Neural cell (in vitro differentiated cells): ENCODE measurements at regions not wholly inside any gene's neighbourhood (a gene's known extent, or its start where the extent isn't known, plus 50 kb on each side); places are given as distances from the start of the nearest gene placed in this dataset.

Experiments
- H2AFZ ChIP-seq: fragments of 200-600, 300-800 bp; sonication (generic), shearing (Covaris generic); 2 replicates; pipeline ENCODE4 v1.6.0; 2014; ENCODE audit warnings: low read depth, mild to moderate bottlenecking, antibody characterized with exemption, low read length, moderate library complexity
- H3F3A ChIP-seq: fragments of 200-600 bp; shearing (Covaris generic); 2 replicates; pipeline ENCODE4 v1.6.1; 2016; ENCODE audit warnings: mild to moderate bottlenecking, moderate library complexity, mixed read lengths, antibody characterized with exemption, low read length; ENCODE audit not compliant: insufficient read depth, poor library complexity, severe bottlenecking
- H3K27ac ChIP-seq: fragments of 200-600, 300-800 bp; sonication (generic), shearing (Covaris generic); 2 replicates; pipeline ENCODE4 v1.5.1; 2014; ENCODE audit warnings: mild to moderate bottlenecking, low read length, moderate library complexity
- H3K27me3 ChIP-seq: fragments of 300-800, 200-600 bp; sonication (generic), shearing (Covaris generic); 2 replicates; pipeline ENCODE4 v1.6.0; 2014; ENCODE audit warnings: mild to moderate bottlenecking, low read depth, low read length, moderate library complexity; ENCODE audit not compliant: insufficient read depth
- H3K36me3 ChIP-seq: fragments of 300-800, 200-600 bp; sonication (generic), shearing (Covaris generic); 2 replicates; pipeline ENCODE4 v1.5.1; 2014; ENCODE audit warnings: mild to moderate bottlenecking, antibody characterized with exemption, low read length, moderate library complexity; ENCODE audit not compliant: insufficient read depth
- H3K4me2 ChIP-seq: fragments of 300-800, 200-600 bp; sonication (generic), shearing (Covaris generic); 2 replicates; pipeline ENCODE4 v1.6.0; 2014; ENCODE audit warnings: mild to moderate bottlenecking, low read length
- H3K4me3 ChIP-seq: fragments of 300-800, 200-600 bp; sonication (generic), shearing (Covaris generic); 2 replicates; pipeline ENCODE4 v1.5.1; 2014; ENCODE audit warnings: mild to moderate bottlenecking, low read length, moderate library complexity
- H3K79me2 ChIP-seq: fragments of 200-600 bp; shearing (Covaris generic); replicated peaks from 2 replicates; pipeline ENCODE4 v1.6.0; 2014; ENCODE audit warnings: mild to moderate bottlenecking, low read length, moderate library complexity; ENCODE audit not compliant: insufficient read depth
- H3K9ac ChIP-seq: fragments of 300-800, 200-600 bp; sonication (generic), shearing (Covaris generic); 2 replicates; pipeline ENCODE4 v1.6.1; 2016; ENCODE audit warnings: mild to moderate bottlenecking, low read length, mixed read lengths
- H3K9me2 ChIP-seq: fragments of 200-600 bp; shearing (Covaris generic); 2 replicates; pipeline ENCODE4 v1.6.1; 2016; ENCODE audit warnings: mild to moderate bottlenecking, low read length, mixed read lengths; ENCODE audit not compliant: insufficient read depth
- H3K9me3 ChIP-seq: fragments of 200-600, 300-800 bp; sonication (generic), shearing (Covaris generic); 2 replicates; pipeline ENCODE4 v1.6.1; 2016; ENCODE audit warnings: mild to moderate bottlenecking, mixed run types, low read length, moderate library complexity, mixed read lengths
- H4K20me1 ChIP-seq: fragments of 200-600 bp; shearing (Covaris generic); 2 replicates; pipeline ENCODE4 v1.6.1; 2016; ENCODE audit warnings: mild to moderate bottlenecking, mixed run types; ENCODE audit not compliant: insufficient read depth
- EP300 ChIP-seq: fragments of 450-650 bp; conservative IDR thresholded peaks from 2 replicates; pipeline ENCODE4 v1.6.1; 2014; ENCODE audit warnings: antibody characterized with exemption, mild to moderate bottlenecking, moderate library complexity; ENCODE audit not compliant: poor library complexity, severe bottlenecking
- EZH2 ChIP-seq: fragments of 200-600, 300-800 bp; shearing (Covaris generic), sonication (generic); IDR thresholded peaks from 2 replicates; pipeline ENCODE4 v1.6.1; 2014; ENCODE audit warnings: antibody characterized with exemption, low read length, borderline replicate concordance, mild to moderate bottlenecking; ENCODE audit not compliant: insufficient read depth, poor library complexity, severe bottlenecking
- MXI1 ChIP-seq: fragments of 450-650 bp; conservative IDR thresholded peaks from 2 replicates; pipeline ENCODE4 v1.6.1; 2014; ENCODE audit warnings: antibody characterized with exemption, mild to moderate bottlenecking; ENCODE audit not compliant: poor library complexity, severe bottlenecking
- POLR2AphosphoS5 ChIP-seq: IDR thresholded peaks from 2 replicates; pipeline ENCODE4 v1.6.1; 2012
- RAD21 ChIP-seq: fragments of 450-650 bp; conservative IDR thresholded peaks from 2 replicates; pipeline ENCODE4 v1.6.1; 2014; ENCODE audit warnings: antibody characterized with exemption, mild to moderate bottlenecking, moderate library complexity
- SMC3 ChIP-seq: fragments of 450-650 bp; conservative IDR thresholded peaks from 2 replicates; pipeline ENCODE4 v1.6.1; 2014; ENCODE audit warnings: antibody characterized with exemption, mild to moderate bottlenecking, moderate library complexity; ENCODE audit not compliant: poor library complexity
- TAF1 ChIP-seq: IDR thresholded peaks from 2 replicates; pipeline ENCODE4 v1.6.1; 2012; ENCODE audit warnings: low read depth
- TF ChIP-seq, protein P1 (sequence below): fragments of 450-650 bp; IDR thresholded peaks from 2 replicates; pipeline ENCODE4 v1.5.1; 2014; ENCODE audit warnings: antibody characterized with exemption, mild to moderate bottlenecking, moderate library complexity; ENCODE audit not compliant: poor library complexity, severe bottlenecking
- TF ChIP-seq, protein P2 (sequence below): IDR thresholded peaks from 2 replicates; pipeline ENCODE4 v1.6.1; 2012; ENCODE audit warnings: borderline replicate concordance

GRCh38 chr21:18148401-18148800, 96.2 kb upstream of the CHODL start:
- no peak overlapping the region for H3K9ac ChIP-seq
- TF ChIP-seq POLR2AphosphoS5, result no peak
- TF ChIP-seq EZH2, result no peak
- TF ChIP-seq RAD21, result no peak
- no peak for TF ChIP-seq SMC3
- no peak for TF ChIP-seq TAF1
- no peak for TF ChIP-seq EP300
- no peak for TF ChIP-seq MXI1
- TF ChIP-seq, protein P1, sequence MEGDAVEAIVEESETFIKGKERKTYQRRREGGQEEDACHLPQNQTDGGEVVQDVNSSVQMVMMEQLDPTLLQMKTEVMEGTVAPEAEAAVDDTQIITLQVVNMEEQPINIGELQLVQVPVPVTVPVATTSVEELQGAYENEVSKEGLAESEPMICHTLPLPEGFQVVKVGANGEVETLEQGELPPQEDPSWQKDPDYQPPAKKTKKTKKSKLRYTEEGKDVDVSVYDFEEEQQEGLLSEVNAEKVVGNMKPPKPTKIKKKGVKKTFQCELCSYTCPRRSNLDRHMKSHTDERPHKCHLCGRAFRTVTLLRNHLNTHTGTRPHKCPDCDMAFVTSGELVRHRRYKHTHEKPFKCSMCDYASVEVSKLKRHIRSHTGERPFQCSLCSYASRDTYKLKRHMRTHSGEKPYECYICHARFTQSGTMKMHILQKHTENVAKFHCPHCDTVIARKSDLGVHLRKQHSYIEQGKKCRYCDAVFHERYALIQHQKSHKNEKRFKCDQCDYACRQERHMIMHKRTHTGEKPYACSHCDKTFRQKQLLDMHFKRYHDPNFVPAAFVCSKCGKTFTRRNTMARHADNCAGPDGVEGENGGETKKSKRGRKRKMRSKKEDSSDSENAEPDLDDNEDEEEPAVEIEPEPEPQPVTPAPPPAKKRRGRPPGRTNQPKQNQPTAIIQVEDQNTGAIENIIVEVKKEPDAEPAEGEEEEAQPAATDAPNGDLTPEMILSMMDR, result no peak
- TF ChIP-seq, protein P2, sequence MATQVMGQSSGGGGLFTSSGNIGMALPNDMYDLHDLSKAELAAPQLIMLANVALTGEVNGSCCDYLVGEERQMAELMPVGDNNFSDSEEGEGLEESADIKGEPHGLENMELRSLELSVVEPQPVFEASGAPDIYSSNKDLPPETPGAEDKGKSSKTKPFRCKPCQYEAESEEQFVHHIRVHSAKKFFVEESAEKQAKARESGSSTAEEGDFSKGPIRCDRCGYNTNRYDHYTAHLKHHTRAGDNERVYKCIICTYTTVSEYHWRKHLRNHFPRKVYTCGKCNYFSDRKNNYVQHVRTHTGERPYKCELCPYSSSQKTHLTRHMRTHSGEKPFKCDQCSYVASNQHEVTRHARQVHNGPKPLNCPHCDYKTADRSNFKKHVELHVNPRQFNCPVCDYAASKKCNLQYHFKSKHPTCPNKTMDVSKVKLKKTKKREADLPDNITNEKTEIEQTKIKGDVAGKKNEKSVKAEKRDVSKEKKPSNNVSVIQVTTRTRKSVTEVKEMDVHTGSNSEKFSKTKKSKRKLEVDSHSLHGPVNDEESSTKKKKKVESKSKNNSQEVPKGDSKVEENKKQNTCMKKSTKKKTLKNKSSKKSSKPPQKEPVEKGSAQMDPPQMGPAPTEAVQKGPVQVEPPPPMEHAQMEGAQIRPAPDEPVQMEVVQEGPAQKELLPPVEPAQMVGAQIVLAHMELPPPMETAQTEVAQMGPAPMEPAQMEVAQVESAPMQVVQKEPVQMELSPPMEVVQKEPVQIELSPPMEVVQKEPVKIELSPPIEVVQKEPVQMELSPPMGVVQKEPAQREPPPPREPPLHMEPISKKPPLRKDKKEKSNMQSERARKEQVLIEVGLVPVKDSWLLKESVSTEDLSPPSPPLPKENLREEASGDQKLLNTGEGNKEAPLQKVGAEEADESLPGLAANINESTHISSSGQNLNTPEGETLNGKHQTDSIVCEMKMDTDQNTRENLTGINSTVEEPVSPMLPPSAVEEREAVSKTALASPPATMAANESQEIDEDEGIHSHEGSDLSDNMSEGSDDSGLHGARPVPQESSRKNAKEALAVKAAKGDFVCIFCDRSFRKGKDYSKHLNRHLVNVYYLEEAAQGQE, result no peak
- no peaks in the 10 kb centered on the region for H4K20me1 ChIP-seq
- H3K36me3 ChIP-seq, result no peaks in the 10 kb centered on the region
- no peaks in the 10 kb centered on the region for H3K27me3 ChIP-seq
- H2AFZ ChIP-seq, result no peak overlapping the region
- H3K9me3 ChIP-seq, result no peaks in the 10 kb centered on the region
- no peaks in the 10 kb centered on the region for H3K79me2 ChIP-seq
- H3K27ac ChIP-seq, result no peak overlapping the region
- H3K9me2 ChIP-seq, result no peaks in the 10 kb centered on the region
- no peak overlapping the region for H3K4me3 ChIP-seq
- no peak overlapping the region for H3K4me2 ChIP-seq
- no peaks in the 10 kb centered on the region for H3F3A ChIP-seq

- no peak overlapping the region for H3K9ac ChIP-seq
- no peaks in the 10 kb centered on the region for H3K79me2 ChIP-seq
- H3K4me3 ChIP-seq, result no peak overlapping the region
- H4K20me1 ChIP-seq, result no peaks in the 10 kb centered on the region
- no peaks in the 10 kb centered on the region for H3K9me2 ChIP-seq
- no peaks in the 10 kb centered on the region for H3K9me3 ChIP-seq
- TF ChIP-seq RAD21, result no peak
- TF ChIP-seq MXI1, result no peak
- TF ChIP-seq, protein P2, result no peak
- no peak for TF ChIP-seq EP300
- TF ChIP-seq EZH2, result no peak
- no peak for TF ChIP-seq SMC3
- TF ChIP-seq, protein P1, result no peak
- TF ChIP-seq TAF1, result no peak
- no peak for TF ChIP-seq POLR2AphosphoS5
- no peaks in the 10 kb centered on the region for H3K27me3 ChIP-seq
- no peak overlapping the region for H3K4me2 ChIP-seq
- no peaks in the 10 kb centered on the region for H3F3A ChIP-seq
- H3K36me3 ChIP-seq, result no peaks in the 10 kb centered on the region
- no peak overlapping the region for H3K27ac ChIP-seq
- no peak overlapping the region for H2AFZ ChIP-seq
Measured at GRCh38 chr21:18147678-18148077, 97.0 kb upstream of the CHODL start.
